NB4 (cell line): ENCODE measurements at regions not wholly inside any gene's neighbourhood (a gene's known extent, or its start where the extent isn't known, plus 50 kb on each side); places are given as distances from the start of the nearest gene placed in this dataset.
"Not testable (repeated sequence)": the region's sequence is repeated elsewhere in the genome, so short reads cannot be mapped to it uniquely, and the experiment has no call there.

Source experiments
- DNase-seq: peaks from one replicate; pipeline ENCODE4 v3.0.0; 2010; ENCODE audit warnings: low read depth
- H3K4me3 ChIP-seq: one replicate; pipeline ENCODE4 v1.5.1; 2011; ENCODE audit warnings: mild to moderate bottlenecking, low read depth, low read length, moderate library complexity
- CTCF ChIP-seq: IDR thresholded peaks from one replicate; pipeline ENCODE4 v1.5.1; 2012; ENCODE audit warnings: low read depth, low read length
- MAX ChIP-seq: IDR thresholded peaks from 2 replicates; pipeline ENCODE4 v1.6.1; 2011; ENCODE audit warnings: low read depth, low read length
- MYC ChIP-seq: IDR thresholded peaks from 2 replicates; pipeline ENCODE4 v1.6.1; 2011; ENCODE audit warnings: low read depth, low read length
- POLR2A ChIP-seq: IDR thresholded peaks from 2 replicates; pipeline ENCODE4 v1.6.1; 2011; ENCODE audit warnings: mild to moderate bottlenecking; ENCODE audit not compliant: insufficient read length; ENCODE audit errors: extremely low read depth

- H3K4me3 ChIP-seq = no peak overlapping the region
- DNase-seq = no peak
- no peak for TF ChIP-seq MAX
- TF ChIP-seq POLR2A = no peak
- TF ChIP-seq MYC = no peak
- no peak for TF ChIP-seq CTCF
Observed at GRCh38 chr17:71864755-71865154, 256.1 kb upstream of the SOX9 start.

GRCh38 chr17:71866095-71866494, 254.7 kb upstream of the SOX9 start:
- no peak overlapping the region for H3K4me3 ChIP-seq
- TF ChIP-seq CTCF (no peak), MAX (no peak)
- DNase-seq = no peak

GRCh38 chr17:71869293-71869692, 251.5 kb upstream of the SOX9 start:
- no peak for TF ChIP-seq CTCF
- no peak for TF ChIP-seq MAX
- TF ChIP-seq POLR2A = no peak
- no peak for TF ChIP-seq MYC
- DNase-seq = no peak
- no peak overlapping the region for H3K4me3 ChIP-seq

GRCh38 chr17:71869841-71870545, 250.8 kb upstream of the SOX9 start:
- no peak for DNase-seq
- TF ChIP-seq MAX (no peak), POLR2A (no peak), MYC (no peak), CTCF (no peak)
- no peak overlapping the region for H3K4me3 ChIP-seq

GRCh38 chr17:71870546-71870862, 250.3 kb upstream of the SOX9 start:
- no peak for DNase-seq
- TF ChIP-seq CTCF (no peak), POLR2A (no peak)

GRCh38 chr17:71872843-71873485, 247.9 kb upstream of the SOX9 start:
- no peak for DNase-seq
- TF ChIP-seq CTCF (no peak), MYC (no peak), MAX (no peak), POLR2A (no peak)
- no peak overlapping the region for H3K4me3 ChIP-seq

More at GRCh38 chr17:71870546-71870862, 250.3 kb upstream of the SOX9 start:
- no peak overlapping the region for H3K4me3 ChIP-seq

GRCh38 chr17:71874773-71875172, 246.0 kb upstream of the SOX9 start:
- DNase-seq, H3K4me3 ChIP-seq: not testable (repeated sequence)
